Neural cell (in vitro differentiated cells): ENCODE measurements at regions not wholly inside any gene's neighbourhood (a gene's known extent, or its start where the extent isn't known, plus 50 kb on each side); places are given as distances from the start of the nearest gene placed in this dataset.

Source experiments
- H2AFZ ChIP-seq: fragments of 200-600, 300-800 bp; sonication (generic), shearing (Covaris generic); 2 replicates; pipeline ENCODE4 v1.6.0; 2014; ENCODE audit warnings: low read depth, mild to moderate bottlenecking, antibody characterized with exemption, low read length, moderate library complexity
- H3F3A ChIP-seq: fragments of 200-600 bp; shearing (Covaris generic); 2 replicates; pipeline ENCODE4 v1.6.1; 2016; ENCODE audit warnings: mild to moderate bottlenecking, moderate library complexity, mixed read lengths, antibody characterized with exemption, low read length; ENCODE audit not compliant: insufficient read depth, poor library complexity, severe bottlenecking
- H3K27ac ChIP-seq: fragments of 200-600, 300-800 bp; sonication (generic), shearing (Covaris generic); 2 replicates; pipeline ENCODE4 v1.5.1; 2014; ENCODE audit warnings: mild to moderate bottlenecking, low read length, moderate library complexity
- H3K27me3 ChIP-seq: fragments of 300-800, 200-600 bp; sonication (generic), shearing (Covaris generic); 2 replicates; pipeline ENCODE4 v1.6.0; 2014; ENCODE audit warnings: mild to moderate bottlenecking, low read depth, low read length, moderate library complexity; ENCODE audit not compliant: insufficient read depth
- H3K36me3 ChIP-seq: fragments of 300-800, 200-600 bp; sonication (generic), shearing (Covaris generic); 2 replicates; pipeline ENCODE4 v1.5.1; 2014; ENCODE audit warnings: mild to moderate bottlenecking, antibody characterized with exemption, low read length, moderate library complexity; ENCODE audit not compliant: insufficient read depth
- H3K4me2 ChIP-seq: fragments of 300-800, 200-600 bp; sonication (generic), shearing (Covaris generic); 2 replicates; pipeline ENCODE4 v1.6.0; 2014; ENCODE audit warnings: mild to moderate bottlenecking, low read length
- H3K4me3 ChIP-seq: fragments of 300-800, 200-600 bp; sonication (generic), shearing (Covaris generic); 2 replicates; pipeline ENCODE4 v1.5.1; 2014; ENCODE audit warnings: mild to moderate bottlenecking, low read length, moderate library complexity
- H3K79me2 ChIP-seq: fragments of 200-600 bp; shearing (Covaris generic); replicated peaks from 2 replicates; pipeline ENCODE4 v1.6.0; 2014; ENCODE audit warnings: mild to moderate bottlenecking, low read length, moderate library complexity; ENCODE audit not compliant: insufficient read depth
- H3K9ac ChIP-seq: fragments of 300-800, 200-600 bp; sonication (generic), shearing (Covaris generic); 2 replicates; pipeline ENCODE4 v1.6.1; 2016; ENCODE audit warnings: mild to moderate bottlenecking, low read length, mixed read lengths
- H3K9me2 ChIP-seq: fragments of 200-600 bp; shearing (Covaris generic); 2 replicates; pipeline ENCODE4 v1.6.1; 2016; ENCODE audit warnings: mild to moderate bottlenecking, low read length, mixed read lengths; ENCODE audit not compliant: insufficient read depth
- H3K9me3 ChIP-seq: fragments of 200-600, 300-800 bp; sonication (generic), shearing (Covaris generic); 2 replicates; pipeline ENCODE4 v1.6.1; 2016; ENCODE audit warnings: mild to moderate bottlenecking, mixed run types, low read length, moderate library complexity, mixed read lengths
- H4K20me1 ChIP-seq: fragments of 200-600 bp; shearing (Covaris generic); 2 replicates; pipeline ENCODE4 v1.6.1; 2016; ENCODE audit warnings: mild to moderate bottlenecking, mixed run types; ENCODE audit not compliant: insufficient read depth
- EP300 ChIP-seq: fragments of 450-650 bp; conservative IDR thresholded peaks from 2 replicates; pipeline ENCODE4 v1.6.1; 2014; ENCODE audit warnings: antibody characterized with exemption, mild to moderate bottlenecking, moderate library complexity; ENCODE audit not compliant: poor library complexity, severe bottlenecking
- EZH2 ChIP-seq: fragments of 200-600, 300-800 bp; shearing (Covaris generic), sonication (generic); IDR thresholded peaks from 2 replicates; pipeline ENCODE4 v1.6.1; 2014; ENCODE audit warnings: antibody characterized with exemption, low read length, borderline replicate concordance, mild to moderate bottlenecking; ENCODE audit not compliant: insufficient read depth, poor library complexity, severe bottlenecking
- MXI1 ChIP-seq: fragments of 450-650 bp; conservative IDR thresholded peaks from 2 replicates; pipeline ENCODE4 v1.6.1; 2014; ENCODE audit warnings: antibody characterized with exemption, mild to moderate bottlenecking; ENCODE audit not compliant: poor library complexity, severe bottlenecking
- POLR2AphosphoS5 ChIP-seq: IDR thresholded peaks from 2 replicates; pipeline ENCODE4 v1.6.1; 2012
- RAD21 ChIP-seq: fragments of 450-650 bp; conservative IDR thresholded peaks from 2 replicates; pipeline ENCODE4 v1.6.1; 2014; ENCODE audit warnings: antibody characterized with exemption, mild to moderate bottlenecking, moderate library complexity
- SMC3 ChIP-seq: fragments of 450-650 bp; conservative IDR thresholded peaks from 2 replicates; pipeline ENCODE4 v1.6.1; 2014; ENCODE audit warnings: antibody characterized with exemption, mild to moderate bottlenecking, moderate library complexity; ENCODE audit not compliant: poor library complexity
- TAF1 ChIP-seq: IDR thresholded peaks from 2 replicates; pipeline ENCODE4 v1.6.1; 2012; ENCODE audit warnings: low read depth
- TF ChIP-seq, protein P1 (sequence below): fragments of 450-650 bp; IDR thresholded peaks from 2 replicates; pipeline ENCODE4 v1.5.1; 2014; ENCODE audit warnings: antibody characterized with exemption, mild to moderate bottlenecking, moderate library complexity; ENCODE audit not compliant: poor library complexity, severe bottlenecking
- TF ChIP-seq, protein P2 (sequence below): IDR thresholded peaks from 2 replicates; pipeline ENCODE4 v1.6.1; 2012; ENCODE audit warnings: borderline replicate concordance

DNA sequence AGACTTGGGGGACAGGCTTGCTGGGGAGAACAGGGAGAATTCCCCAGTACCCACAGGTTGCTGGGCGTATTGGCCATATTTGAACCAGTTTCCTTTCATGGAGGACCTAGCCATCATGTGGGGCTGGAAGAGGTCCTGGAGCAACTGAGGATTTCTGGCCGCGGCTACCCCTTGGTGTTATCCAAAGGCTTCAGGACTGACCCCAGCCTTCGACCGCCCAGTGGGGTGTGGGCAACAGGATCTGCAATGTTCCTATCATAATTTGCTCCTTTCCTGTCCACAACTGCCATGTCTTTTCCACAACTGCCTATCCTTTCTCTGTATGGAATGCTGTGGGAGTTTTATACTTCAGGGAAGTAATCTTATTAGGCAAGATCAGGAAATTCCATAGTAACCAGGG, 1053.6 kb upstream of the SLC39A10 start:
- H3K4me2 ChIP-seq, result no peak overlapping the region
- no peaks in the 10 kb centered on the region for H3K36me3 ChIP-seq
- H2AFZ ChIP-seq, result no peak overlapping the region
- no peaks in the 10 kb centered on the region for H3K27me3 ChIP-seq
- no peaks in the 10 kb centered on the region for H4K20me1 ChIP-seq
- H3K79me2 ChIP-seq, result no peaks in the 10 kb centered on the region
- H3K9ac ChIP-seq, result no peak overlapping the region
- no peak overlapping the region for H3K4me3 ChIP-seq
- H3K9me3 ChIP-seq, result peaks cover 10% of the 10 kb centered on the region
- H3K27ac ChIP-seq, result no peak overlapping the region
- no peaks in the 10 kb centered on the region for H3F3A ChIP-seq
- H3K9me2 ChIP-seq, result no peaks in the 10 kb centered on the region
- no peak for TF ChIP-seq POLR2AphosphoS5

DNA sequence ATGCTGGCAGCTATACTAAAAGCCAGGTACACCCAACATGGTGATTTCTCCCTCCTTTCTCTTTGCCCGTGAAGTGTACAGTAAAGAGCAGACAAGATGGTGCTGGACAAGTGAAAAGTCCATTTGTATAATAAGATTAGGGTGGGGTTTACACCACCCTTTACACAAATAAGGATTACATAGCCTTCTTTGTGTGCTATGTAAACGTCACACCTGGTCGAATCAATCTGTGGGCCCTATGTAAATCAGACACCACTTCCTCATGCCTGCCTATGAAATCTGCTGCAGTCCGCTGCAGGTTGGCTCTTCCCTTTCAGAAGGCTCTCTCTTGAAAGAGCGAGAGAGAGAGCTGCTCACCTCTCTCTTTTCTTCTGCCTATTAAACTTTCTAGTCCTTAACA, 1054.3 kb upstream of the SLC39A10 start:
- Histone ChIP-seq H2AFZ (no peak overlapping the region), H3K27me3 (no peaks in the 10 kb centered on the region), H3K27ac (no peak overlapping the region), H3K9me3 (peaks cover 10% of the 10 kb centered on the region), H3K4me2 (no peak overlapping the region), H3K9ac (no peak overlapping the region), H3K36me3 (no peaks in the 10 kb centered on the region), H3K79me2 (no peaks in the 10 kb centered on the region), H4K20me1 (no peaks in the 10 kb centered on the region), H3K4me3 (no peak overlapping the region), H3K9me2 (no peaks in the 10 kb centered on the region), H3F3A (no peaks in the 10 kb centered on the region)
- TF ChIP-seq, protein P1, sequence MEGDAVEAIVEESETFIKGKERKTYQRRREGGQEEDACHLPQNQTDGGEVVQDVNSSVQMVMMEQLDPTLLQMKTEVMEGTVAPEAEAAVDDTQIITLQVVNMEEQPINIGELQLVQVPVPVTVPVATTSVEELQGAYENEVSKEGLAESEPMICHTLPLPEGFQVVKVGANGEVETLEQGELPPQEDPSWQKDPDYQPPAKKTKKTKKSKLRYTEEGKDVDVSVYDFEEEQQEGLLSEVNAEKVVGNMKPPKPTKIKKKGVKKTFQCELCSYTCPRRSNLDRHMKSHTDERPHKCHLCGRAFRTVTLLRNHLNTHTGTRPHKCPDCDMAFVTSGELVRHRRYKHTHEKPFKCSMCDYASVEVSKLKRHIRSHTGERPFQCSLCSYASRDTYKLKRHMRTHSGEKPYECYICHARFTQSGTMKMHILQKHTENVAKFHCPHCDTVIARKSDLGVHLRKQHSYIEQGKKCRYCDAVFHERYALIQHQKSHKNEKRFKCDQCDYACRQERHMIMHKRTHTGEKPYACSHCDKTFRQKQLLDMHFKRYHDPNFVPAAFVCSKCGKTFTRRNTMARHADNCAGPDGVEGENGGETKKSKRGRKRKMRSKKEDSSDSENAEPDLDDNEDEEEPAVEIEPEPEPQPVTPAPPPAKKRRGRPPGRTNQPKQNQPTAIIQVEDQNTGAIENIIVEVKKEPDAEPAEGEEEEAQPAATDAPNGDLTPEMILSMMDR, result no peak
- TF ChIP-seq SMC3, result no peak
- TF ChIP-seq POLR2AphosphoS5, result no peak
- TF ChIP-seq EZH2, result no peak
- TF ChIP-seq RAD21, result no peak
- TF ChIP-seq TAF1, result no peak
- TF ChIP-seq, protein P2, sequence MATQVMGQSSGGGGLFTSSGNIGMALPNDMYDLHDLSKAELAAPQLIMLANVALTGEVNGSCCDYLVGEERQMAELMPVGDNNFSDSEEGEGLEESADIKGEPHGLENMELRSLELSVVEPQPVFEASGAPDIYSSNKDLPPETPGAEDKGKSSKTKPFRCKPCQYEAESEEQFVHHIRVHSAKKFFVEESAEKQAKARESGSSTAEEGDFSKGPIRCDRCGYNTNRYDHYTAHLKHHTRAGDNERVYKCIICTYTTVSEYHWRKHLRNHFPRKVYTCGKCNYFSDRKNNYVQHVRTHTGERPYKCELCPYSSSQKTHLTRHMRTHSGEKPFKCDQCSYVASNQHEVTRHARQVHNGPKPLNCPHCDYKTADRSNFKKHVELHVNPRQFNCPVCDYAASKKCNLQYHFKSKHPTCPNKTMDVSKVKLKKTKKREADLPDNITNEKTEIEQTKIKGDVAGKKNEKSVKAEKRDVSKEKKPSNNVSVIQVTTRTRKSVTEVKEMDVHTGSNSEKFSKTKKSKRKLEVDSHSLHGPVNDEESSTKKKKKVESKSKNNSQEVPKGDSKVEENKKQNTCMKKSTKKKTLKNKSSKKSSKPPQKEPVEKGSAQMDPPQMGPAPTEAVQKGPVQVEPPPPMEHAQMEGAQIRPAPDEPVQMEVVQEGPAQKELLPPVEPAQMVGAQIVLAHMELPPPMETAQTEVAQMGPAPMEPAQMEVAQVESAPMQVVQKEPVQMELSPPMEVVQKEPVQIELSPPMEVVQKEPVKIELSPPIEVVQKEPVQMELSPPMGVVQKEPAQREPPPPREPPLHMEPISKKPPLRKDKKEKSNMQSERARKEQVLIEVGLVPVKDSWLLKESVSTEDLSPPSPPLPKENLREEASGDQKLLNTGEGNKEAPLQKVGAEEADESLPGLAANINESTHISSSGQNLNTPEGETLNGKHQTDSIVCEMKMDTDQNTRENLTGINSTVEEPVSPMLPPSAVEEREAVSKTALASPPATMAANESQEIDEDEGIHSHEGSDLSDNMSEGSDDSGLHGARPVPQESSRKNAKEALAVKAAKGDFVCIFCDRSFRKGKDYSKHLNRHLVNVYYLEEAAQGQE, result no peak
- no peak for TF ChIP-seq MXI1
- TF ChIP-seq EP300, result no peak

DNA sequence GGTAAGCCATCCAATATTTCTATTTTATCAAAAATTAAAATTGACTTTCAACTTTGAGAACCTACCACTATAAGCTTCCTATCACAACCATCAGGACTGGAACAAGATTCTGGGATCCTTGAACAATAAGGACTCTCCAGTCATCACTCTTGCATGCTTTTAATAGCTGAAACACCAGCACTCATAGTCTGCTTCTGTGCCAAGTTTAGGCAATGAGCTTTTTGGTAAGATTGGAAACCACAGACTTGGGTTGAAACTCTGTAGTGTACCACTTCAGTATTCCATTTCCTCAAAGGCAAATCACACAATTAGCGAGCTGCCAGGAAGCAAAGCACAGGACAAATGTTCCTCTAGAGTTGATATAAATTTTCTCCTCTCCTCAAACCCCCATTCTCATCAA, 1065.8 kb upstream of the SLC39A10 start:
- Histone ChIP-seq H3K27me3 (no peaks in the 10 kb centered on the region), H3K79me2 (no peaks in the 10 kb centered on the region), H3K27ac (no peak overlapping the region), H3K36me3 (no peaks in the 10 kb centered on the region), H3K9ac (no peak overlapping the region), H2AFZ (no peak overlapping the region), H3K4me2 (no peak overlapping the region), H3F3A (no peaks in the 10 kb centered on the region), H4K20me1 (no peaks in the 10 kb centered on the region), H3K9me2 (no peaks in the 10 kb centered on the region), H3K4me3 (no peak overlapping the region), H3K9me3 (no peaks in the 10 kb centered on the region)
- TF ChIP-seq RAD21 (no peak), MXI1 (no peak), TAF1 (no peak), SMC3 (no peak), EZH2 (no peak), EP300 (no peak), POLR2AphosphoS5 (no peak)
- TF ChIP-seq, protein P1, result no peak
- TF ChIP-seq, protein P2, result no peak
